WTC11 (cell line): ENCODE measurements at regions not wholly inside any gene's neighbourhood (a gene's known extent, or its start where the extent isn't known, plus 50 kb on each side); places are given as distances from the start of the nearest gene placed in this dataset.
"Not testable (repeated sequence)": the region's sequence is repeated elsewhere in the genome, so short reads cannot be mapped to it uniquely, and the experiment has no call there.

ENCODE experiments used
- AFF4 ChIP-seq: sonication (generic); formaldehyde crosslinking; IDR thresholded peaks from 2 replicates; pipeline ENCODE4 v1.8.1; 2023; ENCODE audit warnings: mild to moderate bottlenecking, missing genetic modification reagents, borderline replicate concordance
- CREM ChIP-seq: sonication (generic); formaldehyde crosslinking; IDR thresholded peaks from 2 replicates; pipeline ENCODE4 v1.8.1; 2022; ENCODE audit warnings: mild to moderate bottlenecking, missing genetic modification reagents, moderate library complexity
- CTCF ChIP-seq: fragments of 200-600 bp; IDR thresholded peaks from 2 replicates; pipeline ENCODE4 v1.8.0; 2022; ENCODE audit warnings: antibody characterized with exemption
- E2F4 ChIP-seq: sonication (generic); formaldehyde crosslinking; IDR thresholded peaks from 2 replicates; pipeline ENCODE4 v1.8.1; 2022; ENCODE audit warnings: low read depth, mild to moderate bottlenecking, moderate library complexity, missing genetic modification reagents, borderline replicate concordance
- ETV6 ChIP-seq: sonication (generic); formaldehyde crosslinking; IDR thresholded peaks from 2 replicates; pipeline ENCODE4 v1.8.1; 2022; ENCODE audit warnings: mild to moderate bottlenecking, missing genetic modification reagents
- FOXJ3 ChIP-seq: sonication (generic); formaldehyde crosslinking; IDR thresholded peaks from 2 replicates; pipeline ENCODE4 v1.9.0; 2021; ENCODE audit warnings: missing genetic modification reagents, mild to moderate bottlenecking, borderline replicate concordance
- IRF2 ChIP-seq: sonication (generic); formaldehyde crosslinking; IDR thresholded peaks from 2 replicates; pipeline ENCODE4 v1.8.0; 2022; ENCODE audit warnings: low read depth, missing genetic modification reagents, borderline replicate concordance
- KAT7 ChIP-seq: sonication (generic); formaldehyde crosslinking; IDR thresholded peaks from 2 replicates; pipeline ENCODE4 v1.8.1; 2023; ENCODE audit warnings: missing genetic modification reagents, mild to moderate bottlenecking, borderline replicate concordance
- MAX ChIP-seq: sonication (generic); formaldehyde crosslinking; IDR thresholded peaks from 2 replicates; pipeline ENCODE4 v1.8.0; 2022; ENCODE audit warnings: mild to moderate bottlenecking, missing genetic modification reagents
- RELA ChIP-seq: sonication (generic); formaldehyde crosslinking; IDR thresholded peaks from 2 replicates; pipeline ENCODE4 v1.8.1; 2022; ENCODE audit warnings: missing genetic modification reagents, mild to moderate bottlenecking, borderline replicate concordance
- STAT6 ChIP-seq: sonication (generic); formaldehyde crosslinking; conservative IDR thresholded peaks from 2 replicates; pipeline ENCODE4 v1.8.1; 2023; ENCODE audit warnings: mild to moderate bottlenecking, low read depth, missing genetic modification reagents, moderate library complexity
- USF1 ChIP-seq: sonication (generic); formaldehyde crosslinking; IDR thresholded peaks from 2 replicates; pipeline ENCODE4 v1.8.0; 2022; ENCODE audit warnings: mild to moderate bottlenecking, missing genetic modification reagents
- ZNF232 ChIP-seq: sonication (generic); formaldehyde crosslinking; IDR thresholded peaks from 2 replicates; pipeline ENCODE4 v1.8.0; 2022; ENCODE audit warnings: mild to moderate bottlenecking, missing genetic modification reagents

- not testable (repeated sequence) for TF ChIP-seq E2F4 (CRISPR knock-in tag); CTCF; RELA; CREM (CRISPR knock-in tag); KAT7; USF1; FOXJ3 (CRISPR knock-in tag); MAX (CRISPR knock-in tag); ETV6 (CRISPR knock-in tag); STAT6 (CRISPR knock-in tag); ZNF232 (CRISPR knock-in tag); IRF2 (CRISPR knock-in tag); AFF4 (CRISPR knock-in tag)
Measured at GRCh38 chr4:27696257-27696656, 835.6 kb downstream of the STIM2 start.
